Liver (tissue), 8 donors: ENCODE measurements at regions not wholly inside any gene's neighbourhood (a gene's known extent, or its start where the extent isn't known, plus 50 kb on each side); places are given as distances from the start of the nearest gene placed in this dataset.

ENCODE experiments used
- DNase-seq: peaks from one replicate; pipeline ENCODE4 v3.0.0-alpha.2; 2017; ENCODE audit warnings: low spot score
- H3K27ac ChIP-seq, 2 donors: one replicate each; pipeline ENCODE4 v1.7.0; 2013; ENCODE audit warnings: inconsistent platforms in 2 of 2, low read length in 2 of 2, control low read depth in 1 of 2, low read depth in 1 of 2, mild to moderate bottlenecking in 1 of 2
- H3K27me3 ChIP-seq, 4 donors: one replicate each; pipeline versions ENCODE4 v1.6.1 to v1.7.0; 2013; ENCODE audit warnings: low read length in 3 of 4, inconsistent platforms in 1 of 4, mild to moderate bottlenecking in 1 of 4, moderate library complexity in 1 of 4; ENCODE audit not compliant: control insufficient read depth in 4 of 4, insufficient read depth in 4 of 4
- H3K36me3 ChIP-seq, 4 donors: one replicate each; pipeline versions ENCODE4 v1.6.1 to v1.7.0; 2013; ENCODE audit warnings: low read length in 3 of 4, mild to moderate bottlenecking in 3 of 4, low read depth in 1 of 4, moderate library complexity in 1 of 4; ENCODE audit not compliant: control insufficient read depth in 4 of 4, insufficient read depth in 3 of 4
- H3K4me1 ChIP-seq, 4 donors: one replicate each; pipeline versions ENCODE4 v1.6.1 to v1.7.0; 2013; ENCODE audit warnings: low read length in 3 of 4, mild to moderate bottlenecking in 3 of 4, moderate library complexity in 1 of 4; ENCODE audit not compliant: control insufficient read depth in 4 of 4, insufficient read depth in 4 of 4
- H3K4me3 ChIP-seq, 3 donors: one replicate each; pipeline versions ENCODE4 v1.6.1 to v1.7.0; 2013; ENCODE audit warnings: low read length in 3 of 3, control low read depth in 1 of 3, low read depth in 1 of 3, mild to moderate bottlenecking in 1 of 3
- H3K9ac ChIP-seq, 2 donors: one replicate each; pipeline ENCODE4 v1.7.0; 2013; ENCODE audit warnings: low read length in 2 of 2, mild to moderate bottlenecking in 2 of 2, moderate library complexity in 2 of 2, control low read depth in 1 of 2, low read depth in 1 of 2
- H3K9me3 ChIP-seq, 4 donors: one replicate each; pipeline versions ENCODE4 v1.6.1 to v1.7.0; 2013; ENCODE audit warnings: low read length in 3 of 4; ENCODE audit not compliant: control insufficient read depth in 4 of 4
- ATF3 ChIP-seq: IDR thresholded peaks from 2 replicates; pipeline ENCODE4 v1.6.1; 2016; ENCODE audit warnings: antibody characterized with exemption
- FOXA1 ChIP-seq: IDR thresholded peaks from 2 replicates; pipeline ENCODE4 v1.6.1; 2016; ENCODE audit warnings: antibody characterized with exemption
- GABPA ChIP-seq, 2 donors: IDR thresholded peaks in 1 of 2; conservative IDR thresholded peaks in 1 of 2; 2 replicates each; pipeline ENCODE4 v1.6.1; 2016; ENCODE audit warnings: antibody characterized with exemption in 2 of 2, mild to moderate bottlenecking in 1 of 2, moderate library complexity in 1 of 2
- HNF4A ChIP-seq, 2 donors: conservative IDR thresholded peaks; 2 replicates each; pipeline ENCODE4 v1.6.1; 2016; ENCODE audit warnings: antibody characterized with exemption in 2 of 2, mild to moderate bottlenecking in 2 of 2
- HNF4G ChIP-seq: IDR thresholded peaks from 2 replicates; pipeline ENCODE4 v1.6.1; 2016; ENCODE audit warnings: antibody characterized with exemption
- JUND ChIP-seq, 2 donors: IDR thresholded peaks; 2 replicates each; pipeline ENCODE4 v1.6.1; 2016; ENCODE audit warnings: antibody characterized with exemption in 2 of 2
- NR2F2 ChIP-seq: IDR thresholded peaks from 2 replicates; pipeline ENCODE4 v1.6.1; 2016; ENCODE audit warnings: antibody characterized with exemption
- RAD21 ChIP-seq, 2 donors: IDR thresholded peaks; 2 replicates each; pipeline ENCODE4 v1.6.1; 2016; ENCODE audit warnings: antibody characterized with exemption in 2 of 2, mild to moderate bottlenecking in 2 of 2
- RXRA ChIP-seq, 2 donors: IDR thresholded peaks; 2 replicates each; pipeline ENCODE4 v1.6.1; 2017 to 2018; ENCODE audit warnings: antibody characterized with exemption in 2 of 2, mild to moderate bottlenecking in 1 of 2
- SP1 ChIP-seq: IDR thresholded peaks from 2 replicates; pipeline ENCODE4 v1.6.1; 2018; ENCODE audit warnings: antibody characterized with exemption, mild to moderate bottlenecking
- YY1 ChIP-seq: IDR thresholded peaks from 2 replicates; pipeline ENCODE4 v1.6.1; 2016; ENCODE audit warnings: antibody characterized with exemption, mild to moderate bottlenecking
- WGBS: extraction: QIAGEN DNeasy Blood & Tissue Kit; methylation state at CpG from one replicate; pipeline ENCODE4 v1.1.7; 2013; 5-methylcytosine and 5-hydroxymethylcytosine counted together
- TF ChIP-seq, protein P1 (sequence below): fragments of 150-350 bp; IDR thresholded peaks from 2 replicates; pipeline ENCODE4 v1.5.1; 2017; ENCODE audit warnings: improper control_type of control experiment, low read depth, low read length; ENCODE audit not compliant: missing input control
- TF ChIP-seq, protein P2 (sequence below): IDR thresholded peaks from 2 replicates; pipeline ENCODE4 v1.6.1; 2016; ENCODE audit warnings: antibody characterized with exemption
- donor health status: healthy.
- donor health status: healthy.
- donor health status: healthy.
- donor health status: healthy.
- donor health status: healthy.

- TF ChIP-seq, protein P1, sequence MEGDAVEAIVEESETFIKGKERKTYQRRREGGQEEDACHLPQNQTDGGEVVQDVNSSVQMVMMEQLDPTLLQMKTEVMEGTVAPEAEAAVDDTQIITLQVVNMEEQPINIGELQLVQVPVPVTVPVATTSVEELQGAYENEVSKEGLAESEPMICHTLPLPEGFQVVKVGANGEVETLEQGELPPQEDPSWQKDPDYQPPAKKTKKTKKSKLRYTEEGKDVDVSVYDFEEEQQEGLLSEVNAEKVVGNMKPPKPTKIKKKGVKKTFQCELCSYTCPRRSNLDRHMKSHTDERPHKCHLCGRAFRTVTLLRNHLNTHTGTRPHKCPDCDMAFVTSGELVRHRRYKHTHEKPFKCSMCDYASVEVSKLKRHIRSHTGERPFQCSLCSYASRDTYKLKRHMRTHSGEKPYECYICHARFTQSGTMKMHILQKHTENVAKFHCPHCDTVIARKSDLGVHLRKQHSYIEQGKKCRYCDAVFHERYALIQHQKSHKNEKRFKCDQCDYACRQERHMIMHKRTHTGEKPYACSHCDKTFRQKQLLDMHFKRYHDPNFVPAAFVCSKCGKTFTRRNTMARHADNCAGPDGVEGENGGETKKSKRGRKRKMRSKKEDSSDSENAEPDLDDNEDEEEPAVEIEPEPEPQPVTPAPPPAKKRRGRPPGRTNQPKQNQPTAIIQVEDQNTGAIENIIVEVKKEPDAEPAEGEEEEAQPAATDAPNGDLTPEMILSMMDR, result no peak
- TF ChIP-seq FOXA1 (no peak), SP1 (no peak), NR2F2 (no peak), RXRA (IDR thresholded peaks at IDR 0.05) (no peak), HNF4A (conservative IDR thresholded peaks at IDR 0.05) (no peak), GABPA (IDR thresholded peaks at IDR 0.05 in 1 of 2, conservative IDR thresholded peaks at IDR 0.05 in 1 of 2) (no peak)
- TF ChIP-seq, protein P2, sequence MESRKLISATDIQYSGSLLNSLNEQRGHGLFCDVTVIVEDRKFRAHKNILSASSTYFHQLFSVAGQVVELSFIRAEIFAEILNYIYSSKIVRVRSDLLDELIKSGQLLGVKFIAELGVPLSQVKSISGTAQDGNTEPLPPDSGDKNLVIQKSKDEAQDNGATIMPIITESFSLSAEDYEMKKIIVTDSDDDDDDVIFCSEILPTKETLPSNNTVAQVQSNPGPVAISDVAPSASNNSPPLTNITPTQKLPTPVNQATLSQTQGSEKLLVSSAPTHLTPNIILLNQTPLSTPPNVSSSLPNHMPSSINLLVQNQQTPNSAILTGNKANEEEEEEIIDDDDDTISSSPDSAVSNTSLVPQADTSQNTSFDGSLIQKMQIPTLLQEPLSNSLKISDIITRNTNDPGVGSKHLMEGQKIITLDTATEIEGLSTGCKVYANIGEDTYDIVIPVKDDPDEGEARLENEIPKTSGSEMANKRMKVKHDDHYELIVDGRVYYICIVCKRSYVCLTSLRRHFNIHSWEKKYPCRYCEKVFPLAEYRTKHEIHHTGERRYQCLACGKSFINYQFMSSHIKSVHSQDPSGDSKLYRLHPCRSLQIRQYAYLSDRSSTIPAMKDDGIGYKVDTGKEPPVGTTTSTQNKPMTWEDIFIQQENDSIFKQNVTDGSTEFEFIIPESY, result no peak
These were observed 155.7 kb upstream of the LEF1 start (continued) for GRCh38 chr4:108324450-108324849.

- no peaks in the 10 kb centered on the region for H3K4me1 ChIP-seq
- H3K36me3 ChIP-seq, result no peaks in the 10 kb centered on the region
- no peak overlapping the region for H3K27ac ChIP-seq
- no peak overlapping the region for H3K4me3 ChIP-seq
- H3K9ac ChIP-seq, result no peak overlapping the region
- no peaks in the 10 kb centered on the region for H3K9me3 ChIP-seq
- 79% methylated on average over 4 of the region's 4 CpGs for WGBS
- TF ChIP-seq NR2F2 (no peak), YY1 (no peak), HNF4G (no peak), FOXA1 (no peak), JUND (IDR thresholded peaks at IDR 0.05) (no peak), HNF4A (conservative IDR thresholded peaks at IDR 0.05) (no peak), RAD21 (IDR thresholded peaks at IDR 0.05) (no peak), GABPA (IDR thresholded peaks at IDR 0.05 in 1 of 2, conservative IDR thresholded peaks at IDR 0.05 in 1 of 2) (no peak), SP1 (no peak)
- TF ChIP-seq, protein P2, result no peak
- TF ChIP-seq, protein P1, result no peak
- no peak for DNase-seq
- H3K27me3 ChIP-seq, result no peaks in the 10 kb centered on the region
These were observed 153.8 kb upstream of the LEF1 start for GRCh38 chr4:108322497-108322896.

GRCh38 chr4:108320061-108320460, 151.3 kb upstream of the LEF1 start:
- no peaks in the 10 kb centered on the region for H3K9me3 ChIP-seq

More at GRCh38 chr4:108320061-108320460, 151.3 kb upstream of the LEF1 start:
- Histone ChIP-seq H3K4me1 (no peaks in the 10 kb centered on the region), H3K4me3 (no peak overlapping the region), H3K9ac (no peak overlapping the region), H3K27me3 (no peaks in the 10 kb centered on the region), H3K36me3 (no peaks in the 10 kb centered on the region), H3K27ac (no peak overlapping the region)
- no peak for TF ChIP-seq ATF3
- DNase-seq, result no peak
- 48% methylated on average over 1 of the region's 1 CpG for WGBS
